Tibial artery (tissue), 4 donors: ENCODE measurements at regions not wholly inside any gene's neighbourhood (a gene's known extent, or its start where the extent isn't known, plus 50 kb on each side); places are given as distances from the start of the nearest gene placed in this dataset.
"Not testable (repeated sequence)": the region's sequence is repeated elsewhere in the genome, so short reads cannot be mapped to it uniquely, and the experiment has no call there.

Experiments used
- DNase-seq, 2 donors: peaks; one replicate each; pipeline ENCODE4 v3.0.0-alpha.2; 2019
- H3K27ac ChIP-seq, 2 donors: fragments of 200-600 bp; sonication (generic) in 1 of 2; 1 replicate in 1 of 2; 2 replicates in 1 of 2; pipeline ENCODE4 v1.5.1; 2018 to 2019; ENCODE audit warnings: mild to moderate bottlenecking in 1 of 2
- H3K27me3 ChIP-seq, 2 donors: fragments of 200-600 bp; sonication (generic) in 1 of 2; one replicate each; pipeline versions ENCODE4 v1.5.1 to v1.6.0; 2016 to 2019
- H3K36me3 ChIP-seq, 3 donors: fragments of 200-600 bp; sonication (generic) in 2 of 3; one replicate each; pipeline ENCODE4 v1.5.1; 2016 to 2019; ENCODE audit warnings: mild to moderate bottlenecking in 2 of 3
- H3K4me1 ChIP-seq, 4 donors: fragments of 200-600 bp; sonication (generic) in 2 of 4; 1 replicate in 3 of 4; 2 replicates in 1 of 4; pipeline ENCODE4 v1.5.1; 2016 to 2019
- H3K4me3 ChIP-seq, 2 donors: fragments of 200-600 bp; sonication (generic) in 1 of 2; 1 replicate in 1 of 2; 2 replicates in 1 of 2; pipeline ENCODE4 v1.5.1; 2018 to 2019; ENCODE audit warnings: mild to moderate bottlenecking in 2 of 2
- H3K9me3 ChIP-seq, 3 donors: fragments of 200-600 bp; sonication (generic) in 1 of 3; one replicate each; pipeline ENCODE4 v1.5.1; 2016 to 2019
- intact Hi-C: fragments of 100-400 bp; cut with DNase I; formaldehyde crosslinking; loops from one replicate; pipeline ENCODE4 v1.15.0; 2023; ENCODE audit warnings: low total_unique reads
- TF ChIP-seq, protein P1 (sequence below), 2 experiments: fragments of 200-600 bp in 1 of 2; fragments of 450-650 bp in 1 of 2; IDR thresholded peaks; one replicate each; pipeline ENCODE4 v1.5.1; 2017 to 2019; ENCODE audit warnings: antibody characterized with exemption in 2 of 2, mild to moderate bottlenecking in 1 of 2, moderate library complexity in 1 of 2

DNA sequence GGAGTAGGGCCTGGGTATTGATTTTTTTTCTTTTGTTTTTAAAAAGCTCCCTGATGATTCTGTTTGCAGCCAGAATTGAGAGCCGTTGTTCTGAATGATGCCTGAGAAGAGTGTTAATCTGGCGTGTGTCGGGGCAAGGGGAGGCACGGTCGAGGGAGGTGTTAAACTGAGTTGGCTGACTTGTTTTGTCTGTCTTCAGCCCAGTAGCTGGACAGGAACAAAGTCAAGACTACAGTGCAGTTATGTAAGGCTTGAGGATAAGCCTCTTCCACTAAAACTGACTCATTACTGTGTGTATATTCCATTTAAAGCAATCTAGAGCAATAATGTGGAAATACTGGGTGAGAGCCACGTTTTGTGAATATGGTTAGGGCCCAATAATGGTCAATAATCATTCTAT lies 119.0 kb upstream of the DLG1 start:
- H3K27ac ChIP-seq: no peak overlapping the region
- peaks cover 0 to 3% (median 0%) of the 10 kb centered on the region in 4 donors for H3K4me1 ChIP-seq
- peaks cover 0 to 11% of the 10 kb centered on the region in 2 donors for H3K27me3 ChIP-seq
- intact Hi-C loops: no loop called here
- H3K9me3 ChIP-seq: no peaks in the 10 kb centered on the region
- no peak for DNase-seq
- H3K4me3 ChIP-seq: no peak overlapping the region
- H3K36me3 ChIP-seq: no peaks in the 10 kb centered on the region
- TF ChIP-seq, protein P1, sequence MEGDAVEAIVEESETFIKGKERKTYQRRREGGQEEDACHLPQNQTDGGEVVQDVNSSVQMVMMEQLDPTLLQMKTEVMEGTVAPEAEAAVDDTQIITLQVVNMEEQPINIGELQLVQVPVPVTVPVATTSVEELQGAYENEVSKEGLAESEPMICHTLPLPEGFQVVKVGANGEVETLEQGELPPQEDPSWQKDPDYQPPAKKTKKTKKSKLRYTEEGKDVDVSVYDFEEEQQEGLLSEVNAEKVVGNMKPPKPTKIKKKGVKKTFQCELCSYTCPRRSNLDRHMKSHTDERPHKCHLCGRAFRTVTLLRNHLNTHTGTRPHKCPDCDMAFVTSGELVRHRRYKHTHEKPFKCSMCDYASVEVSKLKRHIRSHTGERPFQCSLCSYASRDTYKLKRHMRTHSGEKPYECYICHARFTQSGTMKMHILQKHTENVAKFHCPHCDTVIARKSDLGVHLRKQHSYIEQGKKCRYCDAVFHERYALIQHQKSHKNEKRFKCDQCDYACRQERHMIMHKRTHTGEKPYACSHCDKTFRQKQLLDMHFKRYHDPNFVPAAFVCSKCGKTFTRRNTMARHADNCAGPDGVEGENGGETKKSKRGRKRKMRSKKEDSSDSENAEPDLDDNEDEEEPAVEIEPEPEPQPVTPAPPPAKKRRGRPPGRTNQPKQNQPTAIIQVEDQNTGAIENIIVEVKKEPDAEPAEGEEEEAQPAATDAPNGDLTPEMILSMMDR (IDR thresholded peaks at IDR 0.05): no peak

DNA sequence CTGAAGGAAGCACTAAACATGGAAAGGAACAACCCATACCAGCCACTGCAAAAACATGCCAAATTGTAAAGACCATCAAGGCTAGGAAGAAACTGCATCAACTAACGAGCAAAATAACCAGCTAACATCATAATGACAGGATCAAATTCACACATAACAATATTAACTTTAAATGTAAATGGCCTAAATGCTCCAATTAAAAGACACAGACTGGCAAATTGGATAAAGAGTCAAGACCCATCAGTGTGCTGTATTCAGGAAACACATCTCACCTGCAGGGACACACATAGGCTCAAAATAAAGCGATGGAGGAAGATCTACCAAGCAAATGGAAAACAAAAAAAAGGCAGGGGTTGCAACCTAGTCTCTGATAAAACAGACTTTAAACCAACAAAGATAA lies 113.5 kb upstream of the DLG1 start:
- H3K4me1 ChIP-seq, H3K36me3 ChIP-seq, H3K27ac ChIP-seq, DNase-seq, H3K9me3 ChIP-seq, intact Hi-C loops, H3K4me3 ChIP-seq, H3K27me3 ChIP-seq: not testable (repeated sequence)

DNA sequence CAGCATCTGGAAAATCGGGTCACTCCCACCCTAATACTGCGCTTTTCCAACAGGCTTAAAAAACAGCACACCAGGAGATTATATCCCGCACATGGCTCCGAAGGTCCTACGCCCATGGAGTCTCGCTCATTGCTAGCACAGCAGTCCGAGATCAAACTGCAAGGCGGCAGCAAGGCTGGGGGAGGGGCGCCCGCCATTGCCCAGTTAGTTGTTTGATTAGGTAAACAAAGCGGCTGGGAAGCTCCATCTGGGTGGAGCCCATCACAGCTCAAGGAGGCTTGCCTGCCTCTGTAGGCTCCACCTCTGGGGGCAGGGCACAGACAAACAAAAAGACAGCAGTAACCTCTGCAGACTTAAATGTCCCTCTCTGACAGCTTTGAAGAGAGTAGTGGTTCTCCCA lies 111.8 kb upstream of the DLG1 start:
- H3K27me3 ChIP-seq, H3K9me3 ChIP-seq, intact Hi-C loops, DNase-seq, H3K36me3 ChIP-seq, H3K4me1 ChIP-seq, H3K4me3 ChIP-seq, H3K27ac ChIP-seq: not testable (repeated sequence)

DNA sequence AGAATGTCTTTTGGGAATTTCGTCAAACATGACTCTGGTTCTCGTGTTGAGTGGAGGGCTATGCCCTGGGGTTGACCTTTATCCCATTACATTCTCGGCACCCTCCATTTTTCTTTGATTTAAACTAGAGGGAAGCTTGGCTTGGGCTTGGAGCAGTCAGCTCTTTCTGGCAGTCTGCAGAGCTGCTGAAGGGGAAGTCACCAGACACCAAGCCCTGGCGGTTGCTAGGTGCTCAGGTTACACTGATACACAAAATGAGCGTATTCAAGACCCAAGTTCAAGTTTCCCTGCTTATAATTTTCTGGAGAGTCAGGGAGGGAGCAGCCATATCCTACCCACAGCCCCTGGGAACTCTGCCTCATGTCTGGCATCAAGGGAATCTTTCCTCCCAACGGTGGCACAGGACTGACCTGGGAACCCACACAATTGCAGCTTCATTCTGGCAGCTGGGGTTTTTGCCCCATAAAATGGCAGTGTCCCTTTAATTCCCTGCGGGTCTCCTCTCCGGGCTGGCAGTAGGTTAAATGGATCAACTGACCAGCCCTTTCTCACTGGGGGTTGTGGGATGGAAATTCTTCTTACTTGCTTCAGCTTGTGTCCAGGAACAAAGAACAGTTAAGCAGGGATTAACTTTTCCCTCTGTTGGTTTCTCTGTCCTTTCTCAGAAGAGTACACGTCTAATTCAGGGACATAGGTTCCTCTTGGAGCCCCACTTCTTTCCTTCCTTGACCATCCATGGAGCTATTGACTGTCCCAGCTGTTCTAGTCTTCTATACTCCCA lies 110.0 kb upstream of the DLG1 start:
- Histone ChIP-seq H3K36me3 (no peaks in the 10 kb centered on the region), H3K27ac (no peak overlapping the region), H3K4me1 (peaks cover 0 to 3% (median 0%) of the 10 kb centered on the region in 4 donors), H3K9me3 (no peaks in the 10 kb centered on the region), H3K27me3 (peaks cover 0 to 6% of the 10 kb centered on the region in 2 donors), H3K4me3 (no peak overlapping the region)
- TF ChIP-seq, protein P1 (IDR thresholded peaks at IDR 0.05): no peak
- DNase-seq: no peak
- intact Hi-C loops: no loop called here

DNA sequence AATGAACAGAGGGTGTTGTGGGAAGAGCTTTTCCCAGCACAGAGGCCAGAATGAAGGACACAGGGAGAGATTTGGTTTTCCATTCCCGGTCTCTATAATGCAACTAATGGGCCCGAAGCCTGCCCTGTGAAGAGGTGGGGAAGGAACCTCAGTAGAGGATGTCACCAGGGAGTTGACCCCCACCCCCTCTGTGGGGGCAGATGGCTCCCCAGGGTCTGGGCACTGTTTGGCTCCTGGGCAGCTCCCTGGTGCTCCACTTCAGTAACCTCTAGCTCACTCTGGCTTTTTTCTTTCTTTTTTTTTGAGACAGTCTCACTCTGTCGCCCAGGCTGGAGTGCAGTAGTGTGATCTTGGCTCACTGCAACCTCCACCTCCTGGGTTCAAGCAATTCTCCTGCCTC lies 109.1 kb upstream of the DLG1 start:
- H3K4me1 ChIP-seq: peaks cover 0 to 3% (median 0%) of the 10 kb centered on the region in 4 donors
- TF ChIP-seq, protein P1 (IDR thresholded peaks at IDR 0.05): no peak
- intact Hi-C loops: no loop called here
- H3K36me3 ChIP-seq: no peaks in the 10 kb centered on the region
- no peak for DNase-seq
- no peak overlapping the region for H3K27ac ChIP-seq
- no peaks in the 10 kb centered on the region for H3K9me3 ChIP-seq
- peaks cover 0 to 6% of the 10 kb centered on the region in 2 donors for H3K27me3 ChIP-seq
- no peak overlapping the region for H3K4me3 ChIP-seq

DNA sequence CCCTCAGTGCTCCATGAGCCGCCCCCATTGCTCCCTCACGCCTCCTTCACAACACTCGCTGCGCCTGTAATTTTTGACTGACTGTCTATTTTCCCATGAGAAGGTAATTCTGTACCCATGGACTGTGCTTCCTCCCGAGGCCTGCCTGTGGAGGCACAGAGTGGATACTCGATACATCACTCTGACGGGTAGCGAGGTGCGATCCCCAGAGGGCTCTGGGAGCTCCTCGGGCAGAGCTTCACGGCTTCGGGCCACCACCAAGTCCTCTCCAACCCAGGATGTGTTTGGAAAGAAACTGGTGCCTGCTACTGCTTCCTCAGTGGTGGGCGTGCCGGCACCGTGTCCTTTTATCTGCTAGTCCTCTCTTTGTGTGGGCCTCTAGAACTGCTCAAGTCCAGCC lies 108.6 kb upstream of the DLG1 start:
- TF ChIP-seq, protein P1 (IDR thresholded peaks at IDR 0.05): no peak
- H3K27me3 ChIP-seq: peaks cover 0 to 6% of the 10 kb centered on the region in 2 donors
- DNase-seq: no peak
- no peak overlapping the region for H3K27ac ChIP-seq
- no peaks in the 10 kb centered on the region for H3K9me3 ChIP-seq
- H3K36me3 ChIP-seq: no peaks in the 10 kb centered on the region
- intact Hi-C loops: no loop called here
- peaks cover 0 to 3% (median 0%) of the 10 kb centered on the region in 4 donors for H3K4me1 ChIP-seq
- H3K4me3 ChIP-seq: no peak overlapping the region
